ENCODE measurements at regions not wholly inside any gene's neighbourhood (a gene's known extent, or its start where the extent isn't known, plus 50 kb on each side); places are given as distances from the start of the nearest gene placed in this dataset.

GRCh38 chr16:51407921-51408320 lies 256.9 kb upstream of the SALL1 start:
- Histone ChIP-seq H3K79me2 (ENCODE audit: insufficient read depth, low read depth, low read length) (no peaks in the 10 kb centered on the region), H3K4me2 (ENCODE audit: low read length) (no peak overlapping the region), H3K4me3 (ENCODE audit: low read depth, low read length, poor library complexity, severe bottlenecking) (no peak overlapping the region), H2AFZ (ENCODE audit: low read length) (no peak overlapping the region), H3K9me2 (ENCODE audit: insufficient read depth, low read length) (no peaks in the 10 kb centered on the region), H3K27ac (ENCODE audit: low read depth, low read length, poor library complexity, severe bottlenecking) (no peak overlapping the region), H3K9me3 (ENCODE audit: low read length) (no peaks in the 10 kb centered on the region), H3K4me1 (ENCODE audit: insufficient read depth, low read length, poor library complexity, severe bottlenecking) (no peaks in the 10 kb centered on the region), H4K20me1 (ENCODE audit: insufficient read depth, low read length) (no peaks in the 10 kb centered on the region), H3K36me3 (ENCODE audit: insufficient read depth, low read length) (no peaks in the 10 kb centered on the region)
- ChIA-PET CTCF (ENCODE audit: unreplicated experiment) (no interaction called here), POLR2A (no interaction called here)
- DNase-seq (ENCODE audit: low spot score), result no peak
- TF ChIP-seq EZH2phosphoT487 (IDR thresholded peaks at IDR 0.05; ENCODE audit: borderline replicate concordance, low read depth, low read length) (no peak), CTCF (conservative IDR thresholded peaks at IDR 0.05; ENCODE audit: low read length) (no peak)
- intact Hi-C loops (cut with micrococcal nuclease; ENCODE audit: unreplicated experiment), result no loop called here
- no TSS peak for BruUV-seq (replicated peaks)

- TF ChIP-seq EZH2phosphoT487 (IDR thresholded peaks at IDR 0.05; ENCODE audit: borderline replicate concordance, low read depth, low read length) (no peak), CTCF (conservative IDR thresholded peaks at IDR 0.05; ENCODE audit: low read length) (no peak)
- POLR2A ChIA-PET, result no interaction called here
- Histone ChIP-seq H3K4me2 (ENCODE audit: low read length) (no peak overlapping the region), H3K9me2 (ENCODE audit: insufficient read depth, low read length) (no peaks in the 10 kb centered on the region), H3K79me2 (ENCODE audit: insufficient read depth, low read depth, low read length) (no peaks in the 10 kb centered on the region), H2AFZ (ENCODE audit: low read length) (no peak overlapping the region), H4K20me1 (ENCODE audit: insufficient read depth, low read length) (no peaks in the 10 kb centered on the region), H3K36me3 (ENCODE audit: insufficient read depth, low read length) (no peaks in the 10 kb centered on the region), H3K4me3 (ENCODE audit: low read depth, low read length, poor library complexity, severe bottlenecking) (no peak overlapping the region), H3K4me1 (ENCODE audit: insufficient read depth, low read length, poor library complexity, severe bottlenecking) (no peaks in the 10 kb centered on the region), H3K9me3 (ENCODE audit: low read length) (no peaks in the 10 kb centered on the region), H3K27ac (ENCODE audit: low read depth, low read length, poor library complexity, severe bottlenecking) (no peak overlapping the region)
- CTCF ChIA-PET (ENCODE audit: unreplicated experiment), result no interaction called here
- DNase-seq (ENCODE audit: low spot score), result no peak
- BruUV-seq (replicated peaks), result no TSS peak
- intact Hi-C loops (cut with micrococcal nuclease; ENCODE audit: unreplicated experiment), result no loop called here
Measured at GRCh38 chr16:51407199-51407598, 256.1 kb upstream of the SALL1 start.

GRCh38 chr16:51405361-51405760 lies 254.3 kb upstream of the SALL1 start:
- no peak overlapping the region for H2AFZ ChIP-seq (ENCODE audit: low read length)
- no peaks in the 10 kb centered on the region for H3K36me3 ChIP-seq (ENCODE audit: insufficient read depth, low read length)
- no peak overlapping the region for H3K4me3 ChIP-seq (ENCODE audit: low read depth, low read length, poor library complexity, severe bottlenecking)
- TF ChIP-seq CTCF (conservative IDR thresholded peaks at IDR 0.05; ENCODE audit: low read length) (no peak), EZH2phosphoT487 (IDR thresholded peaks at IDR 0.05; ENCODE audit: borderline replicate concordance, low read depth, low read length) (no peak)
- H4K20me1 ChIP-seq (ENCODE audit: insufficient read depth, low read length), result no peaks in the 10 kb centered on the region
- no peaks in the 10 kb centered on the region for H3K9me3 ChIP-seq (ENCODE audit: low read length)
- no TSS peak for BruUV-seq (replicated peaks)
- CTCF ChIA-PET (ENCODE audit: unreplicated experiment), result no interaction called here
- no peak for DNase-seq (ENCODE audit: low spot score)
- H3K79me2 ChIP-seq (ENCODE audit: insufficient read depth, low read depth, low read length), result no peaks in the 10 kb centered on the region
- intact Hi-C loops (cut with micrococcal nuclease; ENCODE audit: unreplicated experiment), result no loop called here
- H3K9me2 ChIP-seq (ENCODE audit: insufficient read depth, low read length), result no peaks in the 10 kb centered on the region
- H3K4me2 ChIP-seq (ENCODE audit: low read length), result no peak overlapping the region
- H3K27ac ChIP-seq (ENCODE audit: low read depth, low read length, poor library complexity, severe bottlenecking), result no peak overlapping the region
- H3K4me1 ChIP-seq (ENCODE audit: insufficient read depth, low read length, poor library complexity, severe bottlenecking), result no peaks in the 10 kb centered on the region
- POLR2A ChIA-PET, result no interaction called here

All from OCI-LY7 (cell line).